GM13976 (cell line): ENCODE measurements at regions not wholly inside any gene's neighbourhood (a gene's known extent, or its start where the extent isn't known, plus 50 kb on each side); places are given as distances from the start of the nearest gene placed in this dataset.

Experiments used
- DNase-seq: peaks from one replicate; pipeline ENCODE4 v3.0.0; 2012; ENCODE audit warnings: low spot score
- CTCF ChIP-seq: IDR thresholded peaks from 2 replicates; pipeline ENCODE4 v1.5.1; 2012; ENCODE audit warnings: borderline replicate concordance, mild to moderate bottlenecking; ENCODE audit not compliant: insufficient read depth; ENCODE audit errors: extremely low read depth, missing control alignments, control extremely low read depth
- in situ Hi-C: fragments of 300-500 bp; cut with MboI; formaldehyde crosslinking; loops from one replicate; pipeline ENCODE4 v1.12.0; 2022; ENCODE audit warnings: low sequenced_read_pairs, mixed read lengths, inconsistent platforms; ENCODE audit not compliant: unreplicated experiment

GRCh38 chr10:23613900-23614299 lies 175.0 kb downstream of the OTUD1 start:
- no peak for TF ChIP-seq CTCF
- DNase-seq = no peak
- in situ Hi-C loops = no loop called here

- TF ChIP-seq CTCF = no peak
- in situ Hi-C loops = no loop called here
- no peak for DNase-seq
Observed at GRCh38 chr10:23614483-23614882, 175.6 kb downstream of the OTUD1 start.

GRCh38 chr10:23630376-23630775 lies 191.5 kb downstream of the OTUD1 start:
- no peak for TF ChIP-seq CTCF
- no peak for DNase-seq
- in situ Hi-C loops = no loop called here

DNA sequence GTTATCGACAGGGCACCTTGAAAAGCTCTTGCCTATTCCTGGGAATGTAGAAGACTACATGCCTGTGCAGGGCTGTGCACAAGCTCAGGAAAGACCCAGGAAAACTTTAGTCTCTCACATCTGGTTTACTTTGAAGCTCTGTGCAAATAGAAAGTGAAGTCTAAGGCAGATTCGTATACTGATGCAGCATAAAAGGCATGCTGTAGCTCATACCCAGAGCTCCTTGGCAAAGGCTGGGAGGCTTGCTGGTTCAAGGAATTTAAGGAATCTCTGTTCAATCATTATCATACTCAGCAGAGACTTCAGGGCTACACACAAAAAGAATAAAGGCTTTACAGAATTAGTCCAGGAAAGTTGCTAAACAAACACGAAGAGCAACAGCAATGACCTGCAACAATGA lies 192.0 kb downstream of the OTUD1 start:
- in situ Hi-C loops = no loop called here
- no peak for DNase-seq
- TF ChIP-seq CTCF = no peak

GRCh38 chr10:23643111-23643780 lies 204.4 kb downstream of the OTUD1 start:
- no peak for DNase-seq
- no peak for TF ChIP-seq CTCF
- in situ Hi-C loops = no loop called here

DNA sequence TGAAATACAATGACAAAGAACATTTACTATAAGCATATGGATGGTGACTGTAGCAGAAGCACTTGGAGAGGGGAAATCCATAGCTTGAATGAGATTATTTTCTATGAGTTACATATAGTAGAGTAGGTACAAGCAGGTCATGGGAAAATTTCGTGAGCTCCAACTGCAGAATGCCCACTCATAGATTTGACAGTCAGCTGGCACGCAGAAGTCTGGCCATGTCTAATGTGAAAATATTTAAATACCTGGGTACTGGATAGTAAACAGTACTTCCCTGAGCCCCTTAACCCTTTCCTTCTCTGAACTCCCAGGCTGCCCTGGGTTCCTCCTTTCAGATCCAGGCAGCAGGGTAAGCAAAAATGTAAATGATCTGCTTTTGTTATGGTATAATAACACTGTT lies 209.7 kb downstream of the OTUD1 start:
- no peak for TF ChIP-seq CTCF
- in situ Hi-C loops = no loop called here
- DNase-seq = no peak

DNA sequence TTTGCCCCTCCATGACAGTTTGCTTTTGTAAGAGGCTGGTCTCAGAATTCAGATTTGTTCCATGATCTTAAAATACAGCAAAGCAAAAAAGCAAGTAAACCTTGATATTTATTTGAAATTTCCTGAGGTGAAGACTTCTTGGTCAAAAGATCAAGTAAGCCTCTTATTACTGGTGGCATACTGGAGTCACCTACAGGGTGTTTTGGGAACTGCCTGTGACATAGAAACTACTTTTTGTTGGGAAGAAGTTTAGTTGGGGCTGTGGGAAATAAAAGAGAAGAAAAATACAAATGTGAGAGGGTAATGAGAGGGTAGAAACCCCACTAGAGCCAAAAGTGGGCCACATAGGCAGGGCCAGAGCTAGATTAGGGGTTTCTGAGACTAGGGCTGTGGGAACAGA lies 217.9 kb downstream of the OTUD1 start:
- no peak for TF ChIP-seq CTCF
- in situ Hi-C loops = no loop called here
- DNase-seq = no peak
